Heart left ventricle (tissue), 16 donors: ENCODE measurements at regions not wholly inside any gene's neighbourhood (a gene's known extent, or its start where the extent isn't known, plus 50 kb on each side); places are given as distances from the start of the nearest gene placed in this dataset.

ENCODE experiments used
- ATAC-seq, 4 donors: fragments of 200-7000 bp; cut with Tn5 transposase; one replicate each; pipeline ENCODE4 v1.9.1; 2020 to 2022; ENCODE audit warnings: moderate library complexity in 4 of 4, mild to moderate bottlenecking in 3 of 4, moderate number of reproducible peaks in 1 of 4
- DNase-seq, 5 donors: peaks; one replicate each; pipeline ENCODE4 v3.0.0-alpha.2; 2020
- H3K27ac ChIP-seq, 12 donors: fragments of 200-600 bp; sonication (generic) in 4 of 12; one replicate each; pipeline versions ENCODE4 v1.5.0 to v1.8.0; 2016 to 2022; ENCODE audit warnings: mild to moderate bottlenecking in 2 of 12
- H3K27me3 ChIP-seq, 9 donors: fragments of 200-600 bp; sonication (generic) in 2 of 9; one replicate each; pipeline versions ENCODE4 v1.5.1 to v1.8.0; 2016 to 2022; ENCODE audit warnings: mild to moderate bottlenecking in 3 of 9
- H3K36me3 ChIP-seq, 9 donors: fragments of 200-600 bp; sonication (generic) in 2 of 9; one replicate each; pipeline versions ENCODE4 v1.5.0 to v1.8.0; 2018 to 2022; ENCODE audit warnings: mild to moderate bottlenecking in 2 of 9
- H3K4me1 ChIP-seq, 12 donors: fragments of 200-600 bp; sonication (generic) in 4 of 12; one replicate each; pipeline versions ENCODE4 v1.5.0 to v1.8.0; 2016 to 2022; ENCODE audit warnings: mild to moderate bottlenecking in 3 of 12
- H3K4me3 ChIP-seq, 12 donors: fragments of 200-600 bp; sonication (generic) in 4 of 12; one replicate each; pipeline versions ENCODE4 v1.5.0 to v1.8.0; 2017 to 2022; ENCODE audit warnings: mild to moderate bottlenecking in 9 of 12, moderate library complexity in 4 of 12
- H3K9me3 ChIP-seq, 12 donors: fragments of 200-600 bp; sonication (generic) in 4 of 12; one replicate each; pipeline versions ENCODE4 v1.5.0 to v1.8.0; 2016 to 2022; ENCODE audit warnings: mild to moderate bottlenecking in 1 of 12
- POLR2A ChIP-seq, 2 donors: fragments of 450-650 bp; IDR thresholded peaks; one replicate each; pipeline ENCODE4 v1.6.1; 2017; ENCODE audit warnings: antibody characterized with exemption in 2 of 2, mild to moderate bottlenecking in 2 of 2, moderate library complexity in 2 of 2
- WGBS, 4 donors: extraction: QIAGEN DNeasy Blood & Tissue Kit in 2 of 4; methylation state at CpG; one replicate each; pipeline versions ENCODE4 v1.1.5 to v1.1.7; 2013 to 2018; 5-methylcytosine and 5-hydroxymethylcytosine counted together
- intact Hi-C, 10 donors: fragments of 100-400 bp; cut with DNase I; formaldehyde crosslinking; loops; one replicate each; pipeline versions ENCODE4 v1.11.1 to v1.14.2; 2022
- TF ChIP-seq, protein P1 (sequence below), 12 donors: fragments of 200-600 bp; sonication (generic) in 4 of 12; IDR thresholded peaks; one replicate each; pipeline versions ENCODE4 v1.5.0 to v1.8.0; 2018 to 2022; ENCODE audit warnings: antibody characterized with exemption in 12 of 12, mild to moderate bottlenecking in 5 of 12
- donor health status: ischemic (EF 13 %, LVEDD 7.1; RV severe dilation, severe dysfunction).
- donor health status: healthy with polysubstance abuse.
- donor health status: DM: no; HTN: yes; CAD: no.
- donor health status: DM: no; HTN: no; CAD: no.
- donor health status: ischemic (EF 25% LVEDD 6.9; RV normal size, moderate dysfunction).
- donor health status: ischemic (EF 25% LVEDD 5.7; RV mildly dilated, moderate dysfunction).
- donor health status: healthy.
- donor health status: DM: yes; HTN: yes; CAD: no.
- donor health status: ischemic (EF 35%, LVEDD 5.7; RV mildly dilated, moderate dysfunction).
- donor health status: nonischemic (EF 11% LVEDD 7.7; RV severe dilation, severe dysfunction).
- donor health status: DM: yes; HTN: yes; CAD: no.
- donor health status: PGD.
- donor health status: ischemic (EF 29% LVEDD 5.4; RV normal size, mild dysfunction).
- donor health status: nonischemic (EF 23%, LVEDD 6.1; RV moderate dilation, normal function).

DNA sequence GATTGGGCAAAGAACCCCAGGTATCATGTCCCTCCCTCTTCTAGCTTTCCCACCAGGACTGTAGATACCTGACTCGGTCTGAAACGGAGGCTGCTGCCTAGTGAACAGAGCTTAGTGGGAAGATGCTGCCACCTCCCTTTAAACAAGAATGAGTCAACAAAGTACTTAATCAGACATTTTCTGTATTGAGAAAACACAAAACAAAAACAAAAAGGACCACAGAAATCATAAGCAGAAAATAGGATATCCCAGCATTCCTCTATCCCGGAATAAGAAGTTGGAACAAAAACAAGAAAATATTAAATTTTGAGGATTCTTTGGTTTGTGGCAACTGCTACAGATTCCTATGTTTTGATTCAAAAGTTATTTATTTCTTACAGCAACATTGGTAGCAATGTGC, 51.7 kb upstream of the COL8A1 start:
- ATAC-seq (no peak), DNase-seq (no peak)
- Histone ChIP-seq H3K27ac (no peak overlapping the region), H3K27me3 (no peaks in the 10 kb centered on the region), H3K4me3 (no peak overlapping the region), H3K9me3 (no peaks in the 10 kb centered on the region), H3K4me1 (no peaks in the 10 kb centered on the region), H3K36me3 (no peaks in the 10 kb centered on the region)
- intact Hi-C loops = no loop called here
- 61 to 68% (median 66%) methylated on average over 3 of the region's 3 CpGs for WGBS, 4 donors
- TF ChIP-seq, protein P1, sequence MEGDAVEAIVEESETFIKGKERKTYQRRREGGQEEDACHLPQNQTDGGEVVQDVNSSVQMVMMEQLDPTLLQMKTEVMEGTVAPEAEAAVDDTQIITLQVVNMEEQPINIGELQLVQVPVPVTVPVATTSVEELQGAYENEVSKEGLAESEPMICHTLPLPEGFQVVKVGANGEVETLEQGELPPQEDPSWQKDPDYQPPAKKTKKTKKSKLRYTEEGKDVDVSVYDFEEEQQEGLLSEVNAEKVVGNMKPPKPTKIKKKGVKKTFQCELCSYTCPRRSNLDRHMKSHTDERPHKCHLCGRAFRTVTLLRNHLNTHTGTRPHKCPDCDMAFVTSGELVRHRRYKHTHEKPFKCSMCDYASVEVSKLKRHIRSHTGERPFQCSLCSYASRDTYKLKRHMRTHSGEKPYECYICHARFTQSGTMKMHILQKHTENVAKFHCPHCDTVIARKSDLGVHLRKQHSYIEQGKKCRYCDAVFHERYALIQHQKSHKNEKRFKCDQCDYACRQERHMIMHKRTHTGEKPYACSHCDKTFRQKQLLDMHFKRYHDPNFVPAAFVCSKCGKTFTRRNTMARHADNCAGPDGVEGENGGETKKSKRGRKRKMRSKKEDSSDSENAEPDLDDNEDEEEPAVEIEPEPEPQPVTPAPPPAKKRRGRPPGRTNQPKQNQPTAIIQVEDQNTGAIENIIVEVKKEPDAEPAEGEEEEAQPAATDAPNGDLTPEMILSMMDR (IDR thresholded peaks at IDR 0.05) = peak in 1 of 12 donors; percentile 8
- no peak for TF ChIP-seq POLR2A (IDR thresholded peaks at IDR 0.05)

DNA sequence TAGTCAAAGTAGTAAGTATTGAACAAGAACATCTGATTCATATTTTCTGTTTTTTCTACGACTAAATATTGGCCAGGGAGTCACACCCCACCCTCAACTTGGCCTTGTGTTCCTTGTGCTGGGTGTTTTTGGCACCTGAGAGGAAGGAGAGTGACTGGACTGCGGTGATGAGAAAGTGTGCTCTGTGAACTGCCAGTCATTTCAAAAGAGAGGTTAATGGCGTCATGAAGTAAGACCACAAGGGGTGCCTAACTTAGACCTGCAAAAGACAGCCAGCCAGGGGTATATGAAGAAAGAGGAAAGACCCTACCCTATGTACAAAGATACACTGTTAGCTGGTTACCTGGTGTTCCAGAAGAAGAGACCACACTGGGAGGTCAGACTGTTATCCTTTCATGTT, 58.4 kb upstream of the COL8A1 start:
- ATAC-seq = no peak
- Histone ChIP-seq H3K4me3 (no peak overlapping the region), H3K9me3 (peaks cover 0 to 13% (median 0%) of the 10 kb centered on the region in 12 donors), H3K36me3 (no peaks in the 10 kb centered on the region), H3K27ac (no peak overlapping the region), H3K4me1 (no peaks in the 10 kb centered on the region), H3K27me3 (no peaks in the 10 kb centered on the region)
- 81 to 90% (median 86%) methylated on average over 3 of the region's 3 CpGs for WGBS, 4 donors
- TF ChIP-seq, protein P1 (IDR thresholded peaks at IDR 0.05) = no peak
- TF ChIP-seq POLR2A (IDR thresholded peaks at IDR 0.05) = no peak
- no peak for DNase-seq
- intact Hi-C loops = no loop called here

DNA sequence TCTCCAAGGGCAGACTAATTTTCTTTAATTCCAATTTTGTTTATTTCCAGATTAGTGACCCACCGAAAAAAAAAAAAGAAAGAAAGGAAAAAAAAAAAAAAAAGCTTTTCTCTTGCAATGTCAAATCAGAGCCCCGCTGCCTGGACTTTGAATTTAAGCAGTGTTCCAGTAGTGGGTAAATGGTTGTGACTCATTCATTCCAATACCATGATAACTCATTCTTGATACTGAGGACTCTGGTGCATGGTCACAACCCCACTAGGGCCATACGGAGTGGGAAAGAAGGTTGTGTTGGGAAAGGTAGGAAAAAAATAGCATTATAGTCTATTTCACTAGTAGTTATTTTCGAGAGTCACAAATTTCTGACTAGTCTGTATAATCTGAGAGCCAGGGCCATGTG, 59.1 kb upstream of the COL8A1 start:
- intact Hi-C loops = no loop called here
- ATAC-seq (no peak), DNase-seq (no peak)
- Histone ChIP-seq H3K27me3 (no peaks in the 10 kb centered on the region), H3K27ac (no peak overlapping the region), H3K4me3 (no peak overlapping the region), H3K4me1 (no peaks in the 10 kb centered on the region), H3K9me3 (peaks cover 0 to 16% (median 0%) of the 10 kb centered on the region in 12 donors), H3K36me3 (no peaks in the 10 kb centered on the region)
- 76 to 85% (median 84%) methylated on average over 4 of the region's 4 CpGs for WGBS, 4 donors
- no peak for TF ChIP-seq POLR2A (IDR thresholded peaks at IDR 0.05)
- TF ChIP-seq, protein P1 (IDR thresholded peaks at IDR 0.05) = no peak

DNA sequence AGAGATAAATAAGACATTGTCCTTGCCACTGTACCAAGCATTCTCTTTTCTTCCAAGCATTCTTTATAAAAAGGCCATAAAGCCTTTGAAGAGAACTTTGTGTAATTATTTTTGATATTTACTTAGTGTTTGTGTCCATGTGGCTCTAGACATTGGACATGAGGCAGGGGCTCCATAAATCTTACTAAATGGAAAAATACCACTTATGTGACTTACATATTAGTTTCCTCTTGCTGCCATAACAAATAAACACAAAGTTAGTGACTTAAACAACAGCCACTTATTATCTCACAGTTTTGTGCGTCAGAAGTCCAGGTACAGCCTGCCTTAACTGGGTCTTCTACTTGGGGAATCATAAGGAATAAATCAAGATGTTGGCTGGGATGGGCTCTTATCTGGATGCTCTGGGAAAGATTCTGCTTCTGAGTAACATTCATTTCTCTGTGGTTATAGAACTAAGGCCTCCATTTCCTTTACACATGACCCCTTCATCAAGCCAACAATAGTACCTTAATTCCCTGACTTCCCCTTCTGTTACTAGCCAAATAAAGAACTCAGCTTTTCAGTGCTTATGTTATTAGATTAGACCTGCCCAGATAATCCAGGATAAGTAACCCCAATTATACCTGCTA, 59.9 kb upstream of the COL8A1 start:
- ATAC-seq = no peak
- TF ChIP-seq POLR2A (IDR thresholded peaks at IDR 0.05) = no peak
- TF ChIP-seq, protein P1 (IDR thresholded peaks at IDR 0.05) = no peak
- Histone ChIP-seq H3K27ac (no peak overlapping the region), H3K9me3 (peaks cover 0 to 19% (median 0%) of the 10 kb centered on the region in 12 donors), H3K4me3 (no peak overlapping the region), H3K4me1 (no peaks in the 10 kb centered on the region), H3K36me3 (no peaks in the 10 kb centered on the region), H3K27me3 (no peaks in the 10 kb centered on the region)
- intact Hi-C loops = no loop called here
- no peak for DNase-seq
- 91 to 100% (median 94%) methylated on average over 1 of the region's 1 CpG for WGBS, 4 donors
